ENCODE measurements at regions not wholly inside any gene's neighbourhood (a gene's known extent, or its start where the extent isn't known, plus 50 kb on each side); places are given as distances from the start of the nearest gene placed in this dataset.

GRCh38 chr6:90372450-90372849 lies 75.8 kb upstream of the BACH2 start:
- TF ChIP-seq CTCF (IDR thresholded peaks at IDR 0.05; ENCODE audit: low read depth, low read length) = no peak
- TF ChIP-seq MAX (IDR thresholded peaks at IDR 0.05; ENCODE audit: low read depth, low read length) = no peak
- TF ChIP-seq POLR2A (IDR thresholded peaks at IDR 0.05; ENCODE audit: extremely low read depth, insufficient read length) = no peak
- no peak for TF ChIP-seq MYC (IDR thresholded peaks at IDR 0.05; ENCODE audit: low read depth, low read length)
